OCI-LY7 (cell line): ENCODE measurements at regions not wholly inside any gene's neighbourhood (a gene's known extent, or its start where the extent isn't known, plus 50 kb on each side); places are given as distances from the start of the nearest gene placed in this dataset.
A peak's percentile ranks its signal among the peaks of the same experiment; 100 is the strongest.

Experiments
- BruUV-seq: library from RNA; stranded (reverse); fragments of 400-500 nt; replicated peaks from 2 replicates; lab custom pipeline; 2021; lab: Mats Ljungman, UMichigan
- CTCF ChIA-PET: fragments of 300-600 bp; sonication (Branson Sonifier 250); formaldehyde crosslinking; loops from one replicate; lab custom pipeline; 2022; ENCODE audit warnings: antibody characterized with exemption; ENCODE audit not compliant: unreplicated experiment; lab: Charles Lee
- POLR2A ChIA-PET: fragments of 300-600 bp; sonication (Branson Sonifier 250); formaldehyde crosslinking; loops from one replicate; lab custom pipeline; 2022; ENCODE audit warnings: antibody characterized with exemption; lab: Charles Lee
- DNase-seq: peaks from one replicate; pipeline ENCODE4 v3.0.0-alpha.2; 2015; ENCODE audit warnings: low spot score
- H2AFZ ChIP-seq: fragments of 200-600 bp; sonication (generic), shearing (Covaris generic); 2 replicates; pipeline ENCODE4 v1.6.1; 2014; ENCODE audit warnings: mild to moderate bottlenecking, antibody characterized with exemption, low read length, moderate library complexity
- H3K27ac ChIP-seq: fragments of 200-600 bp; sonication (generic); 2 replicates; pipeline ENCODE4 v1.5.1; 2014; ENCODE audit warnings: mixed run types, low read depth, mild to moderate bottlenecking, moderate library complexity, low read length, inconsistent platforms; ENCODE audit not compliant: poor library complexity, severe bottlenecking
- H3K36me3 ChIP-seq: fragments of 200-600 bp; sonication (generic); 2 replicates; pipeline ENCODE4 v1.6.1; 2014; ENCODE audit warnings: mild to moderate bottlenecking, antibody characterized with exemption, low read length, moderate library complexity, mixed read lengths; ENCODE audit not compliant: insufficient read depth
- H3K4me1 ChIP-seq: fragments of 200-600 bp; sonication (generic); 2 replicates; pipeline ENCODE4 v1.5.1; 2014; ENCODE audit warnings: mild to moderate bottlenecking, low read length; ENCODE audit not compliant: insufficient read depth, poor library complexity, severe bottlenecking
- H3K4me2 ChIP-seq: fragments of 200-600 bp; sonication (generic); 2 replicates; pipeline ENCODE4 v1.6.1; 2014; ENCODE audit warnings: mild to moderate bottlenecking, low read length
- H3K4me3 ChIP-seq: fragments of 200-600 bp; sonication (generic); 2 replicates; pipeline ENCODE4 v1.5.1; 2014; ENCODE audit warnings: mild to moderate bottlenecking, low read depth, low read length; ENCODE audit not compliant: poor library complexity, severe bottlenecking
- H3K79me2 ChIP-seq: fragments of 200-600 bp; sonication (generic); 2 replicates; pipeline ENCODE4 v1.6.1; 2016; ENCODE audit warnings: low read depth, mild to moderate bottlenecking, low read length, moderate library complexity, mixed read lengths; ENCODE audit not compliant: insufficient read depth
- H3K9me2 ChIP-seq: fragments of 200-600 bp; sonication (generic); 2 replicates; pipeline ENCODE4 v1.6.1; 2016; ENCODE audit warnings: mild to moderate bottlenecking, low read length, mixed read lengths; ENCODE audit not compliant: insufficient read depth
- H3K9me3 ChIP-seq: fragments of 200-600 bp; sonication (generic); 2 replicates; pipeline ENCODE4 v1.6.1; 2014; ENCODE audit warnings: mild to moderate bottlenecking, mixed run types, low read length, mixed read lengths
- H4K20me1 ChIP-seq: fragments of 200-600 bp; sonication (generic); 2 replicates; pipeline ENCODE4 v1.6.1; 2014; ENCODE audit warnings: mild to moderate bottlenecking, antibody characterized with exemption, low read length, moderate library complexity, mixed read lengths; ENCODE audit not compliant: insufficient read depth
- CTCF ChIP-seq: fragments of 200-600 bp; sonication (generic); conservative IDR thresholded peaks from 2 replicates; pipeline ENCODE4 v1.5.1; 2014; ENCODE audit warnings: mild to moderate bottlenecking, antibody characterized with exemption, low read length, moderate library complexity, mixed read lengths
- EZH2phosphoT487 ChIP-seq: fragments of 200-600 bp; sonication (generic); IDR thresholded peaks from 2 replicates; pipeline ENCODE4 v1.6.1; 2018; ENCODE audit warnings: low read depth, borderline replicate concordance, mild to moderate bottlenecking, mixed run types, antibody characterized with exemption, low read length, moderate library complexity, mixed read lengths
- intact Hi-C: fragments of 100-400 bp; cut with micrococcal nuclease; formaldehyde crosslinking; loops from one replicate; pipeline ENCODE4 v1.10.0; 2022; ENCODE audit not compliant: unreplicated experiment

DNA sequence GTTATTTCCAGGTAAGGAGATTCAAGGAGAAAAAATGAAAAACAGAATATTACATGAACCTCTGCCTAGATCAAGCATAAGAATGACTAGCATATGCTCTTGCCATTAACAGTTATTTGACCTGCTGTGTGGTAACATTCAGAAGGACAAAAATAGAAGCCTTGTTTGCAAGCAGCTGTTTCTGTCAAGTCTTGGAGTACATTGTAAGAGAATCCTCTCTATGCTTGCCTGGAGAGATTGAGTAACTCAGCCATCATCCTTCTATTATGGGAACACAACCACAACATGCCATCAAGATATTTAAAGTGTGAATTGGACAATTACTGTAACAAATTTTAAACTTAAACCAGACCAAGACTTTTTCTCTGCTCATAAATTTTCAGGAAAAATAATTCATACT lies 1054.4 kb downstream of the NLGN4Y start:
- DNase-seq = peak; percentile 20
- intact Hi-C loops = loop anchor here (2.0 to 10.0 kb wide), 3 partner anchors 66 to 214 kb away; no protein-coding TSS in a partner anchor
- no peak overlapping the region for H3K4me3 ChIP-seq
- ChIA-PET POLR2A (no interaction called here), CTCF (no interaction called here)
- H3K4me1 ChIP-seq = peaks cover 28% of the 10 kb centered on the region
- peak overlapping the region; percentile 41 for H3K4me2 ChIP-seq
- no peaks in the 10 kb centered on the region for H3K36me3 ChIP-seq
- no peak for TF ChIP-seq CTCF
- no peak for TF ChIP-seq EZH2phosphoT487
- no peaks in the 10 kb centered on the region for H4K20me1 ChIP-seq
- H3K79me2 ChIP-seq = no peaks in the 10 kb centered on the region
- BruUV-seq = no TSS peak
- no peaks in the 10 kb centered on the region for H3K9me3 ChIP-seq
- H3K27ac ChIP-seq = no peak overlapping the region
- H2AFZ ChIP-seq = peak overlapping the region; percentile 29; the same call in 1 of the 2 replicates
- H3K9me2 ChIP-seq = no peaks in the 10 kb centered on the region

- no peak overlapping the region for H3K27ac ChIP-seq
- no peaks in the 10 kb centered on the region for H3K79me2 ChIP-seq
- no TSS peak for BruUV-seq
- peak; percentile 60 for DNase-seq
- intact Hi-C loops = loop anchor here (2.0 to 10.0 kb wide), 3 partner anchors 67 to 214 kb away; no protein-coding TSS in a partner anchor
- no peaks in the 10 kb centered on the region for H4K20me1 ChIP-seq
- ChIA-PET POLR2A (interaction anchor here (0.5 to 1.0 kb wide), 2 partner anchors 8 to 27 kb away, joined by 3 to 4 read pairs; no protein-coding TSS in a partner anchor), CTCF (no interaction called here)
- H3K4me2 ChIP-seq = peak overlapping the region; percentile 41
- H3K9me3 ChIP-seq = no peaks in the 10 kb centered on the region
- H3K36me3 ChIP-seq = no peaks in the 10 kb centered on the region
- TF ChIP-seq CTCF = peak; percentile 79
- TF ChIP-seq EZH2phosphoT487 = no peak
- peaks cover 28% of the 10 kb centered on the region for H3K4me1 ChIP-seq
- no peak overlapping the region for H3K4me3 ChIP-seq
- peak overlapping the region; percentile 31; the same call in 1 of the 2 replicates for H2AFZ ChIP-seq
- no peaks in the 10 kb centered on the region for H3K9me2 ChIP-seq
Measured at GRCh38 chrY:15579245-15579644, 1054.9 kb downstream of the NLGN4Y start.

- peaks cover 17% of the 10 kb centered on the region for H3K4me1 ChIP-seq
- no peaks in the 10 kb centered on the region for H4K20me1 ChIP-seq
- no peak overlapping the region for H2AFZ ChIP-seq
- no peak overlapping the region for H3K27ac ChIP-seq
- no peaks in the 10 kb centered on the region for H3K9me2 ChIP-seq
- BruUV-seq = no TSS peak
- CTCF ChIA-PET = no interaction called here
- H3K4me3 ChIP-seq = no peak overlapping the region
- no peaks in the 10 kb centered on the region for H3K9me3 ChIP-seq
- intact Hi-C loops = loop anchor here (10.0 kb wide), 1 partner anchor 348 kb away; no protein-coding TSS in a partner anchor
- no peak overlapping the region for H3K4me2 ChIP-seq
- H3K36me3 ChIP-seq = no peaks in the 10 kb centered on the region
- no peaks in the 10 kb centered on the region for H3K79me2 ChIP-seq
- TF ChIP-seq CTCF (no peak), EZH2phosphoT487 (no peak)
- no peak for DNase-seq
- POLR2A ChIA-PET = no interaction called here
Measured at GRCh38 chrY:15583111-15583510, 1058.8 kb downstream of the NLGN4Y start.
